GM23338 (cell line): ENCODE measurements at regions not wholly inside any gene's neighbourhood (a gene's known extent, or its start where the extent isn't known, plus 50 kb on each side); places are given as distances from the start of the nearest gene placed in this dataset.

Source experiments
- ATAC-seq: fragments of 200-7000 bp; cut with Tn5 transposase; 3 replicates; pipeline ENCODE4 v1.9.1; 2020
- DNase-seq: peaks from one replicate; pipeline ENCODE4 v3.0.0-alpha.2; 2015; ENCODE audit warnings: low spot score
- H2AFZ ChIP-seq: fragments of 200-600 bp; sonication (generic); 2 replicates; pipeline ENCODE4 v1.8.0; 2016; ENCODE audit warnings: antibody characterized with exemption, mild to moderate bottlenecking, moderate library complexity
- H3F3A ChIP-seq: fragments of 200-600 bp; sonication (generic); replicated peaks from 2 replicates; pipeline ENCODE4 v1.8.0; 2017; ENCODE audit warnings: antibody characterized with exemption, mixed run types, low read depth
- H3K27ac ChIP-seq: fragments of 200-600 bp; sonication (generic); 2 replicates; pipeline ENCODE4 v1.6.1; 2016; ENCODE audit warnings: low read depth
- H3K27me3 ChIP-seq: fragments of 200-600 bp; sonication (generic); 2 replicates; pipeline ENCODE4 v1.8.0; 2016; ENCODE audit warnings: mild to moderate bottlenecking, mixed run types, moderate library complexity; ENCODE audit not compliant: insufficient read depth
- H3K36me3 ChIP-seq: fragments of 200-600 bp; sonication (generic); 2 replicates; pipeline ENCODE4 v1.8.0; 2016; ENCODE audit warnings: mild to moderate bottlenecking; ENCODE audit not compliant: insufficient read depth
- H3K4me1 ChIP-seq: fragments of 200-600 bp; sonication (generic); 2 replicates; pipeline ENCODE4 v1.8.0; 2016; ENCODE audit warnings: mild to moderate bottlenecking, moderate library complexity; ENCODE audit not compliant: insufficient read depth
- H3K4me2 ChIP-seq: fragments of 200-600 bp; sonication (generic); 2 replicates; pipeline ENCODE4 v1.7.1; 2017; ENCODE audit warnings: mixed run types
- H3K4me3 ChIP-seq: fragments of 200-600 bp; sonication (generic); 2 replicates; pipeline ENCODE4 v1.6.1; 2016; ENCODE audit warnings: mixed run types
- H3K79me2 ChIP-seq: fragments of 200-600 bp; sonication (generic); replicated peaks from 2 replicates; pipeline ENCODE4 v1.8.0; 2017; ENCODE audit warnings: mild to moderate bottlenecking; ENCODE audit not compliant: insufficient read depth
- H3K9me2 ChIP-seq: fragments of 200-600 bp; sonication (generic); 2 replicates; pipeline ENCODE4 v1.8.0; 2017; ENCODE audit not compliant: insufficient read depth
- H4K20me1 ChIP-seq: fragments of 200-600 bp; sonication (generic); replicated peaks from 2 replicates; pipeline ENCODE4 v1.8.0; 2017; ENCODE audit warnings: mild to moderate bottlenecking; ENCODE audit not compliant: insufficient read depth
- H3K27ac Mint-ChIP-seq: 2 replicates; pipeline ENCODE4 v1.8.0; 2020; ENCODE audit warnings: inconsistent platforms, mild to moderate bottlenecking, moderate library complexity, mixed read lengths
- H3K27me3 Mint-ChIP-seq: 3 replicates; pipeline ENCODE4 v1.8.0; 2022; ENCODE audit warnings: low read depth, mild to moderate bottlenecking, moderate library complexity, mixed read lengths, inconsistent platforms; ENCODE audit not compliant: insufficient read depth, poor library complexity
- H3K36me3 Mint-ChIP-seq: 3 replicates; pipeline ENCODE4 v1.8.0; 2021; ENCODE audit warnings: low read depth, mild to moderate bottlenecking, inconsistent platforms, moderate library complexity, mixed read lengths
- H3K4me1 Mint-ChIP-seq: 3 replicates; pipeline ENCODE4 v1.8.0; 2020; ENCODE audit warnings: mild to moderate bottlenecking, inconsistent platforms, mixed read lengths
- H3K4me3 Mint-ChIP-seq: 3 replicates; pipeline ENCODE4 v1.8.0; 2021; ENCODE audit warnings: moderate library complexity, mild to moderate bottlenecking, inconsistent platforms, mixed read lengths
- H3K9me3 Mint-ChIP-seq: 3 replicates; pipeline ENCODE4 v1.8.0; 2020; ENCODE audit warnings: moderate library complexity, mild to moderate bottlenecking, inconsistent platforms, mixed read lengths
- CREB1 ChIP-seq: fragments of 250-450 bp; sonication (Bioruptor Pico); IDR thresholded peaks from 2 replicates; pipeline ENCODE4 v1.5.0; 2020; ENCODE audit warnings: low read depth, mild to moderate bottlenecking, moderate library complexity
- EZH2 ChIP-seq: fragments of 200-600 bp; sonication (generic); IDR thresholded peaks from one replicate; pipeline ENCODE4 v1.8.0; 2017; ENCODE audit warnings: antibody characterized with exemption, mild to moderate bottlenecking, low read depth; ENCODE audit not compliant: unreplicated experiment
- JUNB ChIP-seq: IDR thresholded peaks from one replicate; pipeline ENCODE4 v1.6.1; 2016; ENCODE audit warnings: antibody characterized with exemption; ENCODE audit not compliant: unreplicated experiment
- NANOG ChIP-seq: IDR thresholded peaks from 2 replicates; pipeline ENCODE4 v1.6.1; 2016; ENCODE audit warnings: antibody characterized with exemption, borderline replicate concordance
- POLR2AphosphoS5 ChIP-seq: IDR thresholded peaks from 2 replicates; pipeline ENCODE4 v1.6.1; 2016; ENCODE audit warnings: antibody characterized with exemption, low read depth
- REST ChIP-seq: IDR thresholded peaks from one replicate; pipeline ENCODE4 v1.6.1; 2018; ENCODE audit warnings: antibody characterized with exemption; ENCODE audit not compliant: unreplicated experiment
- STAT1 ChIP-seq: IDR thresholded peaks from one replicate; pipeline ENCODE4 v1.6.1; 2016; ENCODE audit warnings: antibody characterized with exemption; ENCODE audit not compliant: unreplicated experiment
- ZNF114 ChIP-seq: fragments of 250-450 bp; sonication (Bioruptor Pico); IDR thresholded peaks from 2 replicates; pipeline ENCODE4 v1.5.0; 2020; ENCODE audit warnings: mild to moderate bottlenecking, moderate library complexity
- ZNF331 ChIP-seq: fragments of 250-450 bp; sonication (Bioruptor Pico); IDR thresholded peaks from 2 replicates; pipeline ENCODE4 v1.5.0; 2020; ENCODE audit warnings: low read depth, mild to moderate bottlenecking, moderate library complexity
- ZNF462 ChIP-seq: fragments of 250-450 bp; sonication (Bioruptor Pico); IDR thresholded peaks from 2 replicates; pipeline ENCODE4 v1.5.0; 2020; ENCODE audit warnings: mild to moderate bottlenecking, moderate library complexity
- TF ChIP-seq, protein P1 (sequence below): IDR thresholded peaks from 2 replicates; pipeline ENCODE4 v1.6.1; 2016; ENCODE audit warnings: antibody characterized with exemption

DNA sequence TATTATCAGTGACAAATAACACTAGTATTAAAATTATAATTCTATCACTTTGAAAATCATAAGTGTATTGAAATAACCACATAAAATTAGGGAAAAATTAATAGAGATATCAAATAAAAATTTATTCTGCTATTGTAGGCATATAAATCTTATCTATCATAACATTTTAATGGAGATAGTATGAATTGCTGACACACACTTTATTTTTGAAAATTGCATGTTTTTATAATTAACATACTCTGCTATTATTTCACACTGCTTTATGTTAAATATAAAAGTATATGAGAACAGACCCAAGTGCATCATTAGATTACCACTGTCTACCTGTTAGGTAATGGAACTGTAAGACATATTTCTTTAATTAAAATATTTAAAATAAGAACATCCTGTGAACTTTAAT, 2150.2 kb downstream of the ARAP2 start:
- Mint-ChIP-seq H3K9me3 (no peaks in the 10 kb centered on the region), H3K36me3 (no peaks in the 10 kb centered on the region), H3K4me3 (no peak overlapping the region), H3K27me3 (no peaks in the 10 kb centered on the region), H3K4me1 (no peaks in the 10 kb centered on the region), H3K27ac (no peak overlapping the region)
- DNase-seq: no peak
- H3K27ac ChIP-seq: no peak overlapping the region
- no peak overlapping the region for H2AFZ ChIP-seq
- TF ChIP-seq ZNF331 (CRISPR knock-in tag) (no peak), ZNF114 (CRISPR knock-in tag) (no peak), JUNB (no peak)
- TF ChIP-seq, protein P1, sequence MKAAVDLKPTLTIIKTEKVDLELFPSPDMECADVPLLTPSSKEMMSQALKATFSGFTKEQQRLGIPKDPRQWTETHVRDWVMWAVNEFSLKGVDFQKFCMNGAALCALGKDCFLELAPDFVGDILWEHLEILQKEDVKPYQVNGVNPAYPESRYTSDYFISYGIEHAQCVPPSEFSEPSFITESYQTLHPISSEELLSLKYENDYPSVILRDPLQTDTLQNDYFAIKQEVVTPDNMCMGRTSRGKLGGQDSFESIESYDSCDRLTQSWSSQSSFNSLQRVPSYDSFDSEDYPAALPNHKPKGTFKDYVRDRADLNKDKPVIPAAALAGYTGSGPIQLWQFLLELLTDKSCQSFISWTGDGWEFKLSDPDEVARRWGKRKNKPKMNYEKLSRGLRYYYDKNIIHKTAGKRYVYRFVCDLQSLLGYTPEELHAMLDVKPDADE: no peak
- no peaks in the 10 kb centered on the region for H3F3A ChIP-seq
- ATAC-seq: no peak
- no peaks in the 10 kb centered on the region for H3K79me2 ChIP-seq
- H3K4me3 ChIP-seq: no peak overlapping the region
- H3K36me3 ChIP-seq: no peaks in the 10 kb centered on the region
- H3K4me2 ChIP-seq: no peak overlapping the region
- H3K27me3 ChIP-seq: no peaks in the 10 kb centered on the region
- no peaks in the 10 kb centered on the region for H3K9me2 ChIP-seq
- no peaks in the 10 kb centered on the region for H3K4me1 ChIP-seq
- no peaks in the 10 kb centered on the region for H4K20me1 ChIP-seq

GRCh38 chr4:34105311-34105710, 2139.0 kb downstream of the ARAP2 start:
- Histone ChIP-seq H3K79me2 (no peaks in the 10 kb centered on the region), H3K27me3 (no peaks in the 10 kb centered on the region), H3K4me1 (no peaks in the 10 kb centered on the region), H3K36me3 (no peaks in the 10 kb centered on the region), H3F3A (no peaks in the 10 kb centered on the region), H3K4me2 (no peak overlapping the region), H4K20me1 (no peaks in the 10 kb centered on the region), H3K4me3 (no peak overlapping the region), H3K9me2 (no peaks in the 10 kb centered on the region), H2AFZ (no peak overlapping the region), H3K27ac (no peak overlapping the region)
- Mint-ChIP-seq H3K36me3 (no peaks in the 10 kb centered on the region), H3K9me3 (no peaks in the 10 kb centered on the region), H3K4me1 (no peaks in the 10 kb centered on the region; the same call in 2 of the 3 replicates), H3K27ac (no peak overlapping the region), H3K4me3 (no peak overlapping the region), H3K27me3 (no peaks in the 10 kb centered on the region)
- ATAC-seq: no peak
- no peak for DNase-seq
- TF ChIP-seq ZNF114 (CRISPR knock-in tag): no peak
- TF ChIP-seq REST: no peak
- no peak for TF ChIP-seq ZNF462 (CRISPR knock-in tag)
- TF ChIP-seq POLR2AphosphoS5: no peak
- no peak for TF ChIP-seq CREB1 (CRISPR knock-in tag)
- no peak for TF ChIP-seq NANOG
- no peak for TF ChIP-seq STAT1
- no peak for TF ChIP-seq ZNF331 (CRISPR knock-in tag)
- TF ChIP-seq, protein P1: no peak
- no peak for TF ChIP-seq EZH2
